SKM-1 (cell line): ENCODE measurements at regions not wholly inside any gene's neighbourhood (a gene's known extent, or its start where the extent isn't known, plus 50 kb on each side); places are given as distances from the start of the nearest gene placed in this dataset.
A peak's percentile ranks its signal among the peaks of the same experiment; 100 is the strongest.

Experiments
- DNase-seq: peaks from one replicate; lab custom pipeline; 2025; ENCODE audit not compliant: unreplicated experiment; lab: John Stamatoyannopoulos, UW

GRCh38 chr14:34069854-34070582 lies 119.1 kb upstream of the EGLN3 start:
- no peak for DNase-seq

GRCh38 chr14:34067587-34067986 lies 116.7 kb upstream of the EGLN3 start:
- no peak for DNase-seq

GRCh38 chr14:34065690-34066391 lies 115.0 kb upstream of the EGLN3 start:
- no peak for DNase-seq

- DNase-seq = no peak
Measured at GRCh38 chr14:34065236-34065635, 114.4 kb upstream of the EGLN3 start.

- DNase-seq = no peak
Measured at GRCh38 chr14:34064349-34064748, 113.5 kb upstream of the EGLN3 start.

GRCh38 chr14:34063470-34064164 lies 112.7 kb upstream of the EGLN3 start:
- DNase-seq = no peak

GRCh38 chr14:34063042-34063441 lies 112.2 kb upstream of the EGLN3 start:
- DNase-seq = no peak

- no peak for DNase-seq
Measured at GRCh38 chr14:34062353-34062973, 111.6 kb upstream of the EGLN3 start.

GRCh38 chr14:34060651-34060999 lies 109.8 kb upstream of the EGLN3 start:
- DNase-seq = no peak

GRCh38 chr14:34059925-34060650 lies 109.2 kb upstream of the EGLN3 start:
- peak; percentile 8 for DNase-seq

- DNase-seq = no peak
Measured at GRCh38 chr14:34059037-34059924, 108.4 kb upstream of the EGLN3 start.

- no peak for DNase-seq
Measured at GRCh38 chr14:34058510-34058909, 107.6 kb upstream of the EGLN3 start.

GRCh38 chr14:34056046-34056445 lies 105.2 kb upstream of the EGLN3 start:
- no peak for DNase-seq

GRCh38 chr14:34055157-34055950 lies 104.5 kb upstream of the EGLN3 start:
- DNase-seq = no peak

GRCh38 chr14:34053666-34054065 lies 102.8 kb upstream of the EGLN3 start:
- DNase-seq = no peak

GRCh38 chr14:34052658-34053014 lies 101.8 kb upstream of the EGLN3 start:
- DNase-seq = no peak

GRCh38 chr14:34051966-34052657 lies 101.2 kb upstream of the EGLN3 start:
- DNase-seq = peak; percentile 4

- no peak for DNase-seq
Measured at GRCh38 chr14:34050606-34051005, 99.7 kb upstream of the EGLN3 start.

GRCh38 chr14:34049790-34050189 lies 98.9 kb upstream of the EGLN3 start:
- DNase-seq = no peak
